Gastroesophageal sphincter (tissue), 3 donors: ENCODE measurements at regions not wholly inside any gene's neighbourhood (a gene's known extent, or its start where the extent isn't known, plus 50 kb on each side); places are given as distances from the start of the nearest gene placed in this dataset.

Experiments
- EP300 ChIP-seq: sonication (generic); formaldehyde crosslinking; IDR thresholded peaks from one replicate; pipeline ENCODE4 v1.6.1; 2017; ENCODE audit warnings: antibody characterized with exemption, mild to moderate bottlenecking
- POLR2A ChIP-seq, 2 donors: fragments of 450-650 bp; IDR thresholded peaks; one replicate each; pipeline ENCODE4 v1.6.1; 2017; ENCODE audit warnings: antibody characterized with exemption in 2 of 2, mild to moderate bottlenecking in 2 of 2, moderate library complexity in 1 of 2
- TF ChIP-seq, protein P1 (sequence below), 4 experiments: fragments of 200-600 bp in 2 of 4; fragments of 450-650 bp in 2 of 4; sonication (generic) in 1 of 4; IDR thresholded peaks; one replicate each; pipeline ENCODE4 v1.5.1; 2017 to 2019; ENCODE audit warnings: antibody characterized with exemption in 4 of 4, mild to moderate bottlenecking in 2 of 4, moderate library complexity in 2 of 4

DNA sequence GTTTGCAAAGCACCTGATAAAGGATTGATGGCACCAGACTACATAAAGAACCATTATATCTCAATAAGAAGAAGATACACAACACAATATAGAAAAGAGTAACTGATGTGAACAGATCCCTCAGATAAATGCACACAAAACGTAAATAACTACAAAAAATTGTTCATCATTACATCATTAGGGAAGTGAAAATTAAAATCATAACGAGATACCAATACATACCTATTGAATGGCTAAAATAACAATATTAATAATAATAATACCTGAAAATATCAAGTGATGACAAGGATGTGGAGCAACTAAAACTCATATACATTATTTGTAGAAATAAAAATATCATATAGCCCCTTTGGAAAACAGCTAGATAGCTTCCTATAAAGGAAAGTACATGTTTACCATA is 469.5 kb downstream of the DMRTA1 start:
- TF ChIP-seq, protein P1, sequence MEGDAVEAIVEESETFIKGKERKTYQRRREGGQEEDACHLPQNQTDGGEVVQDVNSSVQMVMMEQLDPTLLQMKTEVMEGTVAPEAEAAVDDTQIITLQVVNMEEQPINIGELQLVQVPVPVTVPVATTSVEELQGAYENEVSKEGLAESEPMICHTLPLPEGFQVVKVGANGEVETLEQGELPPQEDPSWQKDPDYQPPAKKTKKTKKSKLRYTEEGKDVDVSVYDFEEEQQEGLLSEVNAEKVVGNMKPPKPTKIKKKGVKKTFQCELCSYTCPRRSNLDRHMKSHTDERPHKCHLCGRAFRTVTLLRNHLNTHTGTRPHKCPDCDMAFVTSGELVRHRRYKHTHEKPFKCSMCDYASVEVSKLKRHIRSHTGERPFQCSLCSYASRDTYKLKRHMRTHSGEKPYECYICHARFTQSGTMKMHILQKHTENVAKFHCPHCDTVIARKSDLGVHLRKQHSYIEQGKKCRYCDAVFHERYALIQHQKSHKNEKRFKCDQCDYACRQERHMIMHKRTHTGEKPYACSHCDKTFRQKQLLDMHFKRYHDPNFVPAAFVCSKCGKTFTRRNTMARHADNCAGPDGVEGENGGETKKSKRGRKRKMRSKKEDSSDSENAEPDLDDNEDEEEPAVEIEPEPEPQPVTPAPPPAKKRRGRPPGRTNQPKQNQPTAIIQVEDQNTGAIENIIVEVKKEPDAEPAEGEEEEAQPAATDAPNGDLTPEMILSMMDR (IDR thresholded peaks at IDR 0.05): no peak
- TF ChIP-seq EP300 (no peak), POLR2A (IDR thresholded peaks at IDR 0.05) (no peak)
